Endothelial cell of umbilical vein (primary cell): ENCODE measurements at regions not wholly inside any gene's neighbourhood (a gene's known extent, or its start where the extent isn't known, plus 50 kb on each side); places are given as distances from the start of the nearest gene placed in this dataset.

ENCODE experiments used
- BruUV-seq: library from RNA; stranded (reverse); fragments of 400-500 nt; replicated peaks from 2 replicates; lab custom pipeline; 2021; lab: Mats Ljungman, UMichigan
- CTCF ChIA-PET: fragments of 300-600, 350-600 bp; sonication (Branson Sonifier 250); formaldehyde crosslinking; loops from one replicate; lab custom pipeline; 2021; ENCODE audit warnings: antibody characterized with exemption, inconsistent platforms; lab: Charles Lee
- POLR2A ChIA-PET: fragments of 300-600, 350-600 bp; sonication (Branson Sonifier 250); formaldehyde crosslinking; loops from one replicate; lab custom pipeline; 2021; ENCODE audit warnings: antibody characterized with exemption, inconsistent platforms; lab: Charles Lee
- DNase-seq: peaks from one replicate; pipeline ENCODE4 v3.0.0-alpha.2; 2011; ENCODE audit warnings: low read depth, low spot score
- FAIRE-seq: peaks from 2 replicates; lab custom pipeline; 2011; peaks lifted over from hg19 to GRCh38; lab: Jason Lieb, UNC
- H2AFZ ChIP-seq: 2 replicates; pipeline ENCODE4 v1.6.0; 2012; ENCODE audit warnings: low read depth, low read length, control low read depth, inconsistent platforms
- H3K27ac ChIP-seq: 2 replicates; pipeline ENCODE4 v1.5.1; 2011; ENCODE audit warnings: low read depth, mild to moderate bottlenecking, control low read depth, low read length, moderate library complexity; ENCODE audit not compliant: insufficient read depth
- H3K27me3 ChIP-seq, 2 experiments: 2 replicates each; pipeline versions ENCODE4 v1.6.0 to v1.6.1; 2011; ENCODE audit warnings: low read length in 2 of 2, mixed read lengths in 1 of 2; ENCODE audit not compliant: control insufficient read depth in 2 of 2, insufficient read depth in 2 of 2
- H3K36me3 ChIP-seq, 2 experiments: 2 replicates in 1 of 2; 3 replicates in 1 of 2; pipeline ENCODE4 v1.5.1; 2011; ENCODE audit warnings: low read length in 2 of 2, mild to moderate bottlenecking in 1 of 2, moderate library complexity in 1 of 2; ENCODE audit not compliant: control insufficient read depth in 2 of 2, insufficient read depth in 2 of 2; ENCODE audit errors: extremely low read depth in 1 of 2
- H3K4me1 ChIP-seq: 3 replicates; pipeline ENCODE4 v1.5.1; 2011; ENCODE audit warnings: mild to moderate bottlenecking, low read length; ENCODE audit not compliant: control insufficient read depth, insufficient read depth; ENCODE audit errors: extremely low read depth
- H3K4me2 ChIP-seq: 2 replicates; pipeline ENCODE4 v1.6.1; 2011; ENCODE audit warnings: low read length, control low read depth, mixed read lengths; ENCODE audit not compliant: insufficient read depth
- H3K4me3 ChIP-seq, 3 experiments: fragments of 200-600 bp in 1 of 3; sonication (generic), shearing (Covaris generic) in 1 of 3; replicated peaks in 1 of 3; 2 replicates each; pipeline ENCODE4 v1.5.1; 2011 to 2016; ENCODE audit warnings: control low read depth in 3 of 3, low read length in 3 of 3, mild to moderate bottlenecking in 2 of 3, inconsistent platforms in 1 of 3, low read depth in 1 of 3, moderate library complexity in 1 of 3; ENCODE audit not compliant: insufficient read depth in 1 of 3
- H3K79me2 ChIP-seq: 2 replicates; pipeline ENCODE4 v1.6.0; 2012; ENCODE audit warnings: low read length, inconsistent platforms; ENCODE audit not compliant: control insufficient read depth, insufficient read depth
- H3K9ac ChIP-seq: replicated peaks from 2 replicates; pipeline ENCODE3; 2011; ENCODE audit warnings: low read length, control low read depth; ENCODE audit not compliant: insufficient read depth; ENCODE audit errors: extremely low read depth
- H3K9me1 ChIP-seq: replicated peaks from 3 replicates; pipeline ENCODE4 v1.6.0; 2011; ENCODE audit warnings: mild to moderate bottlenecking, low read length; ENCODE audit not compliant: control insufficient read depth, insufficient read depth; ENCODE audit errors: extremely low read depth
- H3K9me3 ChIP-seq: replicated peaks from 2 replicates; pipeline ENCODE4 v1.5.1; 2012; ENCODE audit warnings: low read length, inconsistent platforms; ENCODE audit not compliant: control insufficient read depth, insufficient read depth
- H4K20me1 ChIP-seq: replicated peaks from 2 replicates; pipeline ENCODE3; 2011; ENCODE audit warnings: mild to moderate bottlenecking, low read length; ENCODE audit not compliant: control insufficient read depth, insufficient read depth; ENCODE audit errors: extremely low read depth
- CTCF ChIP-seq, 2 donors: IDR thresholded peaks; 1 replicate in 1 of 2; 2 replicates in 1 of 2; pipeline ENCODE4 v1.5.1; 2011; ENCODE audit warnings: low read length in 2 of 2, mild to moderate bottlenecking in 2 of 2, moderate library complexity in 2 of 2, control low read depth in 1 of 2, inconsistent platforms in 1 of 2, low read depth in 1 of 2; ENCODE audit not compliant: insufficient read depth in 1 of 2; ENCODE audit errors: extremely low read depth in 1 of 2
- EZH2 ChIP-seq: IDR thresholded peaks from 2 replicates; pipeline ENCODE4 v1.6.1; 2012; ENCODE audit warnings: borderline replicate concordance, low read depth, mild to moderate bottlenecking, moderate library complexity, low read length, inconsistent platforms; ENCODE audit not compliant: severe bottlenecking
- FOS ChIP-seq: IDR thresholded peaks from 2 replicates; pipeline ENCODE4 v1.6.1; 2011; ENCODE audit warnings: mild to moderate bottlenecking, low read length, moderate library complexity, borderline replicate concordance; ENCODE audit not compliant: insufficient read depth
- GATA2 ChIP-seq: IDR thresholded peaks from 2 replicates; pipeline ENCODE4 v1.7.0; 2011; ENCODE audit warnings: low read depth, mild to moderate bottlenecking, moderate library complexity, mixed read lengths, low read length; ENCODE audit not compliant: insufficient read length, insufficient read depth
- JUN ChIP-seq: IDR thresholded peaks from 2 replicates; pipeline ENCODE4 v1.6.1; 2011; ENCODE audit warnings: borderline replicate concordance, low read depth; ENCODE audit not compliant: insufficient read length, insufficient read depth
- MAX ChIP-seq: IDR thresholded peaks from 2 replicates; pipeline ENCODE4 v1.6.1; 2011; ENCODE audit not compliant: insufficient read depth, insufficient read length
- MYC ChIP-seq: IDR thresholded peaks from one replicate; pipeline ENCODE4 v1.6.1; 2011; ENCODE audit warnings: mild to moderate bottlenecking, low read depth, low read length
- POLR2A ChIP-seq: IDR thresholded peaks from 2 replicates; pipeline ENCODE4 v1.6.1; 2012; ENCODE audit warnings: low read depth, mild to moderate bottlenecking, control low read depth, low read length
- POLR2AphosphoS5 ChIP-seq: IDR thresholded peaks from 2 replicates; pipeline ENCODE4 v1.6.1; 2012; ENCODE audit warnings: low read depth, mild to moderate bottlenecking, control low read depth, low read length, moderate library complexity; ENCODE audit not compliant: insufficient read depth
- dilution Hi-C: fragments of 300-500 bp; cut with MboI; formaldehyde crosslinking; loops from one replicate; pipeline ENCODE4 v1.15.0; 2019; ENCODE audit warnings: low sequenced_read_pairs; ENCODE audit not compliant: extremely low pct_ligation_motif_present
- intact Hi-C: fragments of 100-400 bp; cut with micrococcal nuclease; formaldehyde crosslinking; loops from one replicate; pipeline ENCODE4 v1.10.0; 2022

GRCh38 chr13:99658261-99658991, 157.2 kb downstream of the TM9SF2 start:
- peak overlapping the region; percentile 85 for H3K4me2 ChIP-seq
- peak overlapping the region; percentile 30 to 42 (median 33) for H3K4me3 ChIP-seq
- POLR2A ChIA-PET, result no interaction called here
- no peaks in the 10 kb centered on the region for H3K36me3 ChIP-seq
- H2AFZ ChIP-seq, result peak overlapping the region; percentile 84
- H3K9me1 ChIP-seq, result no peaks in the 10 kb centered on the region
- H3K27me3 ChIP-seq, result peaks cover 2 to 10% of the 10 kb centered on the region in 2 experiments
- H3K79me2 ChIP-seq, result no peaks in the 10 kb centered on the region
- intact Hi-C loops, result loop anchor here (1.0 to 10.0 kb wide), 5 partner anchors 244 to 1016 kb away; partner anchors contain the start of gene TMTC4
- no TSS peak for BruUV-seq
- H3K9ac ChIP-seq, result peak overlapping the region; percentile 19
- DNase-seq (peak; percentile 36), FAIRE-seq (peak; percentile 64)
- H3K9me3 ChIP-seq, result no peaks in the 10 kb centered on the region
- H4K20me1 ChIP-seq, result no peaks in the 10 kb centered on the region
- peaks cover 14% of the 10 kb centered on the region for H3K4me1 ChIP-seq
- H3K27ac ChIP-seq, result no peak overlapping the region
- dilution Hi-C loops, result no loop called here
- TF ChIP-seq CTCF (IDR thresholded peaks at IDR 0.05; ENCODE audit: extremely low read depth in 1 of 2, insufficient read depth in 1 of 2, low read depth in 1 of 2, low read length in 2 of 2), result peak in 1 of 2 donors; percentile 8
- no peak for TF ChIP-seq JUN
- no peak for TF ChIP-seq EZH2
- CTCF ChIA-PET, result interaction anchor here (0.8 to 4.4 kb wide), 8 partner anchors 10 to 1469 kb away, joined by 3 to 28 read pairs (median 5); no protein-coding TSS in a partner anchor

DNA sequence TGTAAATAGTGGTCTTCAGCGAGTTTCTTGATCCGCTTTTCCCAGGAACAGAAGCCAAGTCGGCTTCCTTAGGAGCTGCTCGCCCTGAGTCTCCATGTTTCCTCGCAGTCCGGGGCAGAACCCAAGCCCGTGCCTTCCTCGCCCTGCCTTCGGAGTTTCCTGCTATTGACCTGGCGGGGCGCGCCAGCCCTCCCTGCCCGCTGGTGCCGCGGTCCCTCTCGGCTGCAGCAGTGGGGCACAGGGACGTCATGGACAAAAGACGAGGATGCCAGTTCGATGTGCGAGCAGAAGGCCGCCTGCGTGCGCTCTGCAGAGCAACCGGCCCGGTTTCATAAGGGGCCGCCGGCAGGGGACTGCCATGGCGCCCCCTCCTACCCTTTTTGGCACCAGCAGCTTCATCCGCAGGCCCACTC, 156.6 kb downstream of the TM9SF2 start:
- peak overlapping the region; percentile 19 for H3K9ac ChIP-seq
- ChIA-PET CTCF (interaction anchor here (1.1 to 4.4 kb wide), 8 partner anchors 9 to 1470 kb away, joined by 3 to 28 read pairs (median 5); no protein-coding TSS in a partner anchor), POLR2A (no interaction called here)
- no peaks in the 10 kb centered on the region for H3K9me3 ChIP-seq
- no peak overlapping the region for H3K27ac ChIP-seq
- H3K27me3 ChIP-seq, result peaks cover 2 to 6% of the 10 kb centered on the region in 2 experiments
- intact Hi-C loops, result loop anchor here (1.0 to 10.0 kb wide), 5 partner anchors 244 to 1017 kb away; partner anchors contain the start of gene TMTC4
- H3K9me1 ChIP-seq, result no peaks in the 10 kb centered on the region
- H2AFZ ChIP-seq, result peak overlapping the region; percentile 84
- peak; percentile 26 for FAIRE-seq
- H3K79me2 ChIP-seq, result no peaks in the 10 kb centered on the region
- dilution Hi-C loops, result no loop called here
- no peaks in the 10 kb centered on the region for H4K20me1 ChIP-seq
- no peak for TF ChIP-seq MAX
- no peak for TF ChIP-seq FOS
- TF ChIP-seq MYC, result no peak
- TF ChIP-seq JUN, result no peak
- no peak for TF ChIP-seq EZH2
- TF ChIP-seq CTCF (IDR thresholded peaks at IDR 0.05; ENCODE audit: extremely low read depth in 1 of 2, insufficient read depth in 1 of 2, low read depth in 1 of 2, low read length in 2 of 2), result no peak
- no peak for TF ChIP-seq GATA2
- no peak for TF ChIP-seq POLR2AphosphoS5
- no peak for TF ChIP-seq POLR2A
- peak overlapping the region; percentile 85 for H3K4me2 ChIP-seq
- peak; percentile 46 for DNase-seq
- no TSS peak for BruUV-seq
- H3K4me3 ChIP-seq, result peak overlapping the region; percentile 30 to 42 (median 33)
- H3K4me1 ChIP-seq, result peaks cover 14% of the 10 kb centered on the region
- H3K36me3 ChIP-seq, result no peaks in the 10 kb centered on the region
